ENCODE measurements at regions not wholly inside any gene's neighbourhood (a gene's known extent, or its start where the extent isn't known, plus 50 kb on each side); places are given as distances from the start of the nearest gene placed in this dataset.

- TF ChIP-seq GATA2 (IDR thresholded peaks at IDR 0.05; ENCODE audit: low read depth, low read length) (no peak), GATA3 (IDR thresholded peaks at IDR 0.05; ENCODE audit: low read depth, low read length) (no peak)
Measured at GRCh38 chr3:5784690-5785089, 597.2 kb downstream of the EDEM1 start.
